GM13977 (cell line): ENCODE measurements at regions not wholly inside any gene's neighbourhood (a gene's known extent, or its start where the extent isn't known, plus 50 kb on each side); places are given as distances from the start of the nearest gene placed in this dataset.

Source experiments
- DNase-seq: peaks from one replicate; pipeline ENCODE4 v3.0.0; 2012; ENCODE audit warnings: low spot score
- CTCF ChIP-seq: IDR thresholded peaks from 2 replicates; pipeline ENCODE4 v1.5.1; 2012; ENCODE audit warnings: mild to moderate bottlenecking, control low read depth; ENCODE audit not compliant: insufficient read depth; ENCODE audit errors: extremely low read depth, missing control alignments
- in situ Hi-C: fragments of 300-500 bp; cut with MboI; formaldehyde crosslinking; loops from one replicate; pipeline ENCODE4 v1.12.0; 2022; ENCODE audit warnings: low sequenced_read_pairs, low pct_unique_long_range_greater_than_20kb, mixed read lengths, inconsistent platforms; ENCODE audit not compliant: unreplicated experiment

- TF ChIP-seq CTCF: no peak
- in situ Hi-C loops: no loop called here
- no peak for DNase-seq
These were observed 369.7 kb upstream of the PROK2 start for GRCh38 chr3:72154391-72155335.

GRCh38 chr3:72153477-72154314 is 368.7 kb upstream of the PROK2 start:
- no peak for TF ChIP-seq CTCF
- in situ Hi-C loops: no loop called here
- no peak for DNase-seq

GRCh38 chr3:72152551-72153476 is 367.9 kb upstream of the PROK2 start:
- in situ Hi-C loops: no loop called here
- DNase-seq: no peak
- no peak for TF ChIP-seq CTCF

GRCh38 chr3:72151465-72152238 is 366.7 kb upstream of the PROK2 start:
- no peak for DNase-seq
- no peak for TF ChIP-seq CTCF
- in situ Hi-C loops: no loop called here

GRCh38 chr3:72150634-72151412 is 365.9 kb upstream of the PROK2 start:
- no peak for TF ChIP-seq CTCF
- in situ Hi-C loops: no loop called here
- DNase-seq: no peak
